CD4-positive, alpha-beta T cell (primary cell): ENCODE measurements at regions not wholly inside any gene's neighbourhood (a gene's known extent, or its start where the extent isn't known, plus 50 kb on each side); places are given as distances from the start of the nearest gene placed in this dataset.
"Not testable (repeated sequence)": the region's sequence is repeated elsewhere in the genome, so short reads cannot be mapped to it uniquely, and the experiment has no call there.

Experiments used
- ATAC-seq: fragments of 200-7000 bp; cut with Tn5 transposase; one replicate; pipeline ENCODE4 v1.10.0; 2022; ENCODE audit warnings: mild to moderate bottlenecking; ENCODE audit not compliant: poor library complexity
- CTCF ChIA-PET: fragments of 350-600 bp; sonication (Branson Sonifier 250); formaldehyde crosslinking; loops from one replicate; lab custom pipeline; 2021; ENCODE audit warnings: antibody characterized with exemption, inconsistent platforms; lab: Charles Lee
- POLR2A ChIA-PET: fragments of 350-600 bp; sonication (Branson Sonifier 250); formaldehyde crosslinking; loops from one replicate; lab custom pipeline; 2021; ENCODE audit warnings: antibody characterized with exemption, inconsistent platforms; lab: Charles Lee
- DNase-seq, 14 experiments: peaks; one replicate each; pipeline ENCODE4 v3.0.0-alpha.2; 2013 to 2020; ENCODE audit warnings: mixed read lengths in 2 of 14
- H3K27ac ChIP-seq, 2 donors: one replicate each; pipeline versions ENCODE4 v1.5.1 to v1.7.0; 2013; ENCODE audit warnings: low read length in 2 of 2, low read depth in 1 of 2, mild to moderate bottlenecking in 1 of 2
- H3K27me3 ChIP-seq, 2 experiments: 1 replicate in 1 of 2; 2 replicates in 1 of 2; pipeline versions ENCODE4 v1.6.1 to v1.7.0; 2013; ENCODE audit warnings: low read length in 2 of 2, control low read depth in 1 of 2, mild to moderate bottlenecking in 1 of 2, moderate library complexity in 1 of 2; ENCODE audit not compliant: insufficient read depth in 2 of 2, control insufficient read depth in 1 of 2
- H3K36me3 ChIP-seq: one replicate; pipeline ENCODE4 v1.6.1; 2013; ENCODE audit warnings: low read length, control low read depth; ENCODE audit not compliant: insufficient read depth
- H3K4me1 ChIP-seq: one replicate; pipeline ENCODE4 v1.6.1; 2013; ENCODE audit warnings: low read length, control low read depth; ENCODE audit not compliant: insufficient read depth
- H3K4me3 ChIP-seq: one replicate; pipeline ENCODE4 v1.5.1; 2013; ENCODE audit warnings: mild to moderate bottlenecking, low read length, moderate library complexity
- H3K9me3 ChIP-seq, 2 experiments: 1 replicate in 1 of 2; 2 replicates in 1 of 2; pipeline versions ENCODE4 v1.6.1 to v1.7.0; 2013; ENCODE audit warnings: low read length in 2 of 2, mild to moderate bottlenecking in 2 of 2, control low read depth in 1 of 2, moderate library complexity in 1 of 2; ENCODE audit not compliant: control insufficient read depth in 1 of 2, insufficient read depth in 1 of 2
- H3K27ac Mint-ChIP-seq: one replicate; pipeline ENCODE4 v1.8.0; 2020; ENCODE audit warnings: mixed read lengths
- H3K27me3 Mint-ChIP-seq: one replicate; pipeline ENCODE4 v1.8.0; 2021; ENCODE audit warnings: mixed read lengths
- H3K36me3 Mint-ChIP-seq: one replicate; pipeline ENCODE4 v1.8.0; 2021; ENCODE audit warnings: low read depth, mixed read lengths
- H3K4me1 Mint-ChIP-seq: one replicate; pipeline ENCODE4 v1.8.0; 2021; ENCODE audit warnings: low read depth, mixed read lengths
- H3K4me3 Mint-ChIP-seq: one replicate; pipeline ENCODE4 v1.8.0; 2020; ENCODE audit warnings: mild to moderate bottlenecking, mixed read lengths
- H3K9me3 Mint-ChIP-seq: one replicate; pipeline ENCODE4 v1.8.0; 2020; ENCODE audit warnings: mixed read lengths
- intact Hi-C, 2 experiments: fragments of 100-400 bp; cut with DNase I in 1 of 2; cut with micrococcal nuclease in 1 of 2; formaldehyde crosslinking; loops; one replicate each; pipeline versions ENCODE4 v1.15.1 to v1.9.0; 2023 to 2025; cut with DNase I, micrococcal nuclease
- TF ChIP-seq, protein P1 (sequence below): fragments of 200-600 bp; IDR thresholded peaks from one replicate; pipeline ENCODE4 v1.8.0; 2022; ENCODE audit warnings: antibody characterized with exemption, mild to moderate bottlenecking

DNA sequence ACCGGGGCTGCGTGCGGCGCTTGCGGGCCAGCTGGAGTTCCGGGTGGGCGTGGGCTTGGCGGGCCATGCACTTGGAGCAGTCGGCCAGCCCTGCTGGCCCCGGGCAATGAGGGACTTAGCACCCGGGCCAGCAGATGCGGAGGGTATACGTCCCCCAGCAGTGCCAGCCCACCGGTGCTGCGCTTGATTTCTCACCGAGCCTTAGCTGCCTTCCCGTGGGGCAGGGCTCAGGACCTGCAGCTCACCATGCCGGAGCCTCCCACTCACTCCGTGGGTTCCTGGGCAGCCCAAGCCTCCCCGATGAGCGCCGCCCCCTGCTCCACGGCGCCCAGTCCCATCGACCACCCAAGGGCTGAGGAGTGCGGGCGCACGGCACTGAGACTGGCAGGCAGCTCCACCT, 51.4 kb upstream of the INPP4B start:
- H3K4me1 ChIP-seq, H3K36me3 ChIP-seq, DNase-seq, H3K4me3 Mint-ChIP-seq, H3K27me3 Mint-ChIP-seq, H3K4me1 Mint-ChIP-seq, H3K27ac Mint-ChIP-seq, H3K27me3 ChIP-seq, H3K27ac ChIP-seq, H3K36me3 Mint-ChIP-seq, ATAC-seq, H3K4me3 ChIP-seq, POLR2A ChIA-PET, intact Hi-C loops, CTCF ChIA-PET: not testable (repeated sequence)
- peaks cover 0 to 10% of the 10 kb centered on the region in 2 experiments for H3K9me3 ChIP-seq
- peaks cover 10% of the 10 kb centered on the region for H3K9me3 Mint-ChIP-seq

GRCh38 chr4:142900622-142901021, 54.5 kb upstream of the INPP4B start:
- peaks cover 0 to 6% of the 10 kb centered on the region in 2 experiments for H3K9me3 ChIP-seq
- no peaks in the 10 kb centered on the region for H3K27me3 ChIP-seq
- CTCF ChIA-PET: no interaction called here
- H3K4me3 ChIP-seq: no peak overlapping the region
- intact Hi-C loops: no loop called here
- H3K36me3 Mint-ChIP-seq: no peaks in the 10 kb centered on the region
- peaks cover 4% of the 10 kb centered on the region for H3K9me3 Mint-ChIP-seq
- H3K4me3 Mint-ChIP-seq: no peak overlapping the region
- no peak overlapping the region for H3K27ac ChIP-seq
- TF ChIP-seq, protein P1, sequence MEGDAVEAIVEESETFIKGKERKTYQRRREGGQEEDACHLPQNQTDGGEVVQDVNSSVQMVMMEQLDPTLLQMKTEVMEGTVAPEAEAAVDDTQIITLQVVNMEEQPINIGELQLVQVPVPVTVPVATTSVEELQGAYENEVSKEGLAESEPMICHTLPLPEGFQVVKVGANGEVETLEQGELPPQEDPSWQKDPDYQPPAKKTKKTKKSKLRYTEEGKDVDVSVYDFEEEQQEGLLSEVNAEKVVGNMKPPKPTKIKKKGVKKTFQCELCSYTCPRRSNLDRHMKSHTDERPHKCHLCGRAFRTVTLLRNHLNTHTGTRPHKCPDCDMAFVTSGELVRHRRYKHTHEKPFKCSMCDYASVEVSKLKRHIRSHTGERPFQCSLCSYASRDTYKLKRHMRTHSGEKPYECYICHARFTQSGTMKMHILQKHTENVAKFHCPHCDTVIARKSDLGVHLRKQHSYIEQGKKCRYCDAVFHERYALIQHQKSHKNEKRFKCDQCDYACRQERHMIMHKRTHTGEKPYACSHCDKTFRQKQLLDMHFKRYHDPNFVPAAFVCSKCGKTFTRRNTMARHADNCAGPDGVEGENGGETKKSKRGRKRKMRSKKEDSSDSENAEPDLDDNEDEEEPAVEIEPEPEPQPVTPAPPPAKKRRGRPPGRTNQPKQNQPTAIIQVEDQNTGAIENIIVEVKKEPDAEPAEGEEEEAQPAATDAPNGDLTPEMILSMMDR: no peak
- POLR2A ChIA-PET: no interaction called here
- no peaks in the 10 kb centered on the region for H3K4me1 ChIP-seq
- no peak overlapping the region for H3K27ac Mint-ChIP-seq
- H3K36me3 ChIP-seq: no peaks in the 10 kb centered on the region
- DNase-seq (no peak), ATAC-seq (no peak)
- H3K4me1 Mint-ChIP-seq: no peaks in the 10 kb centered on the region
- peaks cover 4% of the 10 kb centered on the region for H3K27me3 Mint-ChIP-seq

GRCh38 chr4:142901166-142901662, 55.1 kb upstream of the INPP4B start:
- DNase-seq: no peak
- CTCF ChIA-PET: interaction anchor here (0.7 kb wide), 1 partner anchor 968 kb away, joined by 3 read pairs; no protein-coding TSS in a partner anchor
- H3K4me1 ChIP-seq: no peaks in the 10 kb centered on the region
- H3K27ac ChIP-seq: no peak overlapping the region
- POLR2A ChIA-PET: no interaction called here
- Mint-ChIP-seq H3K27me3 (peaks cover 4% of the 10 kb centered on the region), H3K36me3 (no peaks in the 10 kb centered on the region), H3K27ac (no peak overlapping the region), H3K9me3 (peaks cover 4% of the 10 kb centered on the region), H3K4me3 (no peak overlapping the region), H3K4me1 (no peaks in the 10 kb centered on the region)
- intact Hi-C loops: no loop called here
- TF ChIP-seq, protein P1: no peak
- H3K36me3 ChIP-seq: no peaks in the 10 kb centered on the region
- H3K27me3 ChIP-seq: peaks cover 0 to under 1% of the 10 kb centered on the region in 2 experiments
- no peak for ATAC-seq
- no peak overlapping the region for H3K4me3 ChIP-seq
- peaks cover 0 to 6% of the 10 kb centered on the region in 2 experiments for H3K9me3 ChIP-seq

DNA sequence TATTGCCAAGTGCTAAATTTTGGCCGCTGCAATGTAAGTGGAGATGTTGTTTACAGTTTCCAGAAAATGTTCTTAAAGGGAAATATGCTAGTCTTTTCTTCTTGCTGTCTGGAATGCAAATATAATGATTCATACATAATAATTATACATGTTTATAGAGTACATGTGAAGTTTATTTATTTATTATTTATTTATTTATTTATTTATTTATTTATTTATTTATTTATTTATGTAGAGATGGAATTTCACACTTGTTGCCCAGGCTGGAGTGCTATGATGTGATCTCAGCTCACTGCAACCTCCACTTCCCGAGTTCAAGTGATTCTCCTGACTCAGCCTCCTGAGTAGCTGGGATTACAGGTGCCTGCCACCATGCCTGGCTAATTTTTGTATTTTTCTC, 57.5 kb upstream of the INPP4B start:
- H3K4me1 ChIP-seq, POLR2A ChIA-PET, CTCF ChIA-PET, DNase-seq, H3K27me3 Mint-ChIP-seq, ATAC-seq, intact Hi-C loops, H3K9me3 Mint-ChIP-seq, H3K9me3 ChIP-seq, H3K4me3 ChIP-seq, H3K27ac Mint-ChIP-seq, H3K4me1 Mint-ChIP-seq, H3K4me3 Mint-ChIP-seq, H3K36me3 Mint-ChIP-seq, H3K36me3 ChIP-seq, H3K27ac ChIP-seq, H3K27me3 ChIP-seq: not testable (repeated sequence)
